AG04449 (cell line): ENCODE measurements at regions not wholly inside any gene's neighbourhood (a gene's known extent, or its start where the extent isn't known, plus 50 kb on each side); places are given as distances from the start of the nearest gene placed in this dataset.

Source experiments
- CTCF ChIA-PET: fragments of 350-600 bp; formaldehyde crosslinking; extraction: SDS; loops from one replicate; lab custom pipeline; 2021; ENCODE audit warnings: antibody characterized with exemption; lab: Yijun Ruan, JAX
- POLR2A ChIA-PET: fragments of 400-600, 350-600 bp; formaldehyde crosslinking; extraction: SDS; loops from one replicate; lab custom pipeline; 2020; ENCODE audit warnings: antibody characterized with exemption, inconsistent platforms; lab: Yijun Ruan, JAX
- DNase-seq: peaks from one replicate; pipeline ENCODE4 v3.0.0-alpha.2; 2010; ENCODE audit warnings: low read depth, low spot score
- H3K4me3 ChIP-seq: 2 replicates; pipeline ENCODE4 v1.5.1; 2011; ENCODE audit warnings: low read depth, mild to moderate bottlenecking, control low read depth, low read length
- TF ChIP-seq, protein P1 (sequence below): IDR thresholded peaks from one replicate; pipeline ENCODE4 v1.5.1; 2011; ENCODE audit warnings: mild to moderate bottlenecking, moderate library complexity, low read length, control low read depth, inconsistent platforms; ENCODE audit not compliant: insufficient read depth; ENCODE audit errors: missing control alignments

DNA sequence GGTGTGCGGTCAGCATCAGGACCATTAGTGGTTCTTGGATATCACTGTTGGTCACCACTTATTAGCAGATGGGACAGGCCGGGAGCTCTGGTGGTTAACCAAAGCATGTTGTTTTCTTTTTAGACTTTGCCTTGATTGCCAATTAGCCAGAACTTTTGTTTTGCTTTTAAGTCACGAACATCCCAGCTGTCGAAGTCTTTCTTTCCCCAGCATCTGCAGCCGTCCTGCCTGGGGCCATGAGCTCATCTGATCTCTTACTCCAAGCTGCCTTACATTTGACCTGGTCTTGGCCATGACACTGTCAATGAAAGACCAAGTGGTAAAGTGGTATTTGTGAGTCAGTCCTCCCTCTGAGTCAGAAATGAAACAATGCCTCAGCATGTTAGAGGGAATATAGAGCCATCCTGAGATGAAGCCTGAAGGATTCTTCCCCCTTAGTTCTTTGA is 53.9 kb upstream of the CREB5 start:
- DNase-seq = peak; percentile 89
- TF ChIP-seq, protein P1, sequence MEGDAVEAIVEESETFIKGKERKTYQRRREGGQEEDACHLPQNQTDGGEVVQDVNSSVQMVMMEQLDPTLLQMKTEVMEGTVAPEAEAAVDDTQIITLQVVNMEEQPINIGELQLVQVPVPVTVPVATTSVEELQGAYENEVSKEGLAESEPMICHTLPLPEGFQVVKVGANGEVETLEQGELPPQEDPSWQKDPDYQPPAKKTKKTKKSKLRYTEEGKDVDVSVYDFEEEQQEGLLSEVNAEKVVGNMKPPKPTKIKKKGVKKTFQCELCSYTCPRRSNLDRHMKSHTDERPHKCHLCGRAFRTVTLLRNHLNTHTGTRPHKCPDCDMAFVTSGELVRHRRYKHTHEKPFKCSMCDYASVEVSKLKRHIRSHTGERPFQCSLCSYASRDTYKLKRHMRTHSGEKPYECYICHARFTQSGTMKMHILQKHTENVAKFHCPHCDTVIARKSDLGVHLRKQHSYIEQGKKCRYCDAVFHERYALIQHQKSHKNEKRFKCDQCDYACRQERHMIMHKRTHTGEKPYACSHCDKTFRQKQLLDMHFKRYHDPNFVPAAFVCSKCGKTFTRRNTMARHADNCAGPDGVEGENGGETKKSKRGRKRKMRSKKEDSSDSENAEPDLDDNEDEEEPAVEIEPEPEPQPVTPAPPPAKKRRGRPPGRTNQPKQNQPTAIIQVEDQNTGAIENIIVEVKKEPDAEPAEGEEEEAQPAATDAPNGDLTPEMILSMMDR = no peak
- POLR2A ChIA-PET = interaction anchor here (0.7 to 1.8 kb wide), 3 partner anchors 11 to 330 kb away, joined by 3 to 10 read pairs (median 8); no protein-coding TSS in a partner anchor
- CTCF ChIA-PET = interaction anchor here (1.1 to 1.7 kb wide), 4 partner anchors 9 to 568 kb away, joined by 3 to 6 read pairs (median 4); no protein-coding TSS in a partner anchor
- no peak overlapping the region for H3K4me3 ChIP-seq

DNA sequence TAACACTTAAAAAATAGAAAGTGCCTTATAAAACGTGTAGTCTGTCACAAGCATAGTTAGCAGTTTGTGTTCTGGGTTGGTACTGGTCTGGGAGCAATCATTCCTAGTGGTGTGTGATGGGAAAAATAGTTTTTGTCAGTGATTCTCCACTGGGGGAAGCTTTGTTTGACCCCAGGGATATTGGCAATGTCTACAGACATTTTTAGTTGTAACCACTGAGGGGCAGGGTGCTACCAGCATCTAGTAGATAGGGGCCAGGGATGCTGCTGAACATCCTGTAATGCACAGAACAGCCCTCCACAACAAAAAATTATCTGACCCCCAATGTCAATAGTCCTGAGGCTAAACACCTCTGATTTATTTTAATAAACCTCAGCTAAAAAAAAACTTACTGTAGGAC is 51.6 kb upstream of the CREB5 start:
- TF ChIP-seq, protein P1 = no peak
- no peak overlapping the region for H3K4me3 ChIP-seq
- CTCF ChIA-PET = interaction anchor here (1.1 to 2.2 kb wide), 3 partner anchors 13 to 494 kb away, joined by 5 to 9 read pairs (median 8); no protein-coding TSS in a partner anchor
- no peak for DNase-seq
- POLR2A ChIA-PET = no interaction called here

DNA sequence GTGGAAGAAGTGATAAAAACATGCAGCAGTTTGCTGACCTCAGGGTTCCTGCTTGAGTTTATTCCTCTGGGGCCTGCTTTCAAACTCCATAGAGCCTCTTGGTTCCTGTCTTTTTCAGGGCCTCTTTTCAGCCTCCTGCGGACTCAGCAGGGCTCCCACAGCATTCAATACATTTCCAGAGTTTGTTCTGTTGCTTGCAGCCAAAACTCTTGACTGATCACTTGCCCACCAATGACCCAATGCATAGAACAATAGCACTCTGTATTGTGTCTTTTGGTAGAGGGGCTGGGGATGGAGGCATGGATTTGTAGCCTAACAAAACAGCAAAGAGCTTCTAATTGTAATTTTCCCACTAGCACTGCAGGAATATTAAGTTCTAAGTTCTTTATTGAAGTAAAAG is 50.8 kb upstream of the CREB5 start:
- ChIA-PET CTCF (interaction anchor here (1.1 to 2.2 kb wide), 8 partner anchors 9 to 560 kb away, joined by 3 to 11 read pairs (median 6); no protein-coding TSS in a partner anchor), POLR2A (no interaction called here)
- H3K4me3 ChIP-seq = no peak overlapping the region
- TF ChIP-seq, protein P1 = no peak
- no peak for DNase-seq

DNA sequence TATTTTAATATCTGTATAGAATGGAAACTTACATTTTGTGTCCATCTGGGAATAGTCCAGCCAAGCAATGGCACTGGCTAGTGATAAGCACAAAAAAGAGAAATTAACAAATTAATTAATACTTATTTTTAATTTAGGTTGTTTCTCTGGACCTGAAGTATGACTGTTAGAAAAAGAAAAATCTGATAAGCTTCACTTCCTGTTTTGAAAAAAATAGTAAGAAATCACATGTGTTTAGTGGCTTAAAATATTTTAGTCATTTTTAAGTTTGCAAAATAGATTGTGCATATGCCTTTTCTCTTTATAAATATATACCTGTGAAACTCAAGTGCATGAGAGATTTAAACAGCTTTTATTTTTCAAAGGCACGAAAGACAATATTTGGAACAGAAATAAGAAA is 50.1 kb upstream of the CREB5 start:
- no peak for DNase-seq
- TF ChIP-seq, protein P1 = no peak
- CTCF ChIA-PET = interaction anchor here (1.0 to 2.2 kb wide), 10 partner anchors 10 to 560 kb away, joined by 3 to 11 read pairs (median 5); no protein-coding TSS in a partner anchor
- no peak overlapping the region for H3K4me3 ChIP-seq
- POLR2A ChIA-PET = no interaction called here
